ENCODE measurements at regions not wholly inside any gene's neighbourhood (a gene's known extent, or its start where the extent isn't known, plus 50 kb on each side); places are given as distances from the start of the nearest gene placed in this dataset.
A peak's percentile ranks its signal among the peaks of the same experiment; 100 is the strongest.

GRCh38 chr4:95985051-95985450 lies 145.2 kb downstream of the PDHA2 start:
- DNase-seq, result no peak
- intact Hi-C loops (cut with DNase I), result no loop called here

GRCh38 chr4:95985791-95986550 lies 146.1 kb downstream of the PDHA2 start:
- intact Hi-C loops (cut with DNase I), result no loop called here
- no peak for DNase-seq

- no peak for DNase-seq
- intact Hi-C loops (cut with DNase I), result no loop called here
These were observed 148.0 kb downstream of the PDHA2 start for GRCh38 chr4:95987851-95988250.

GRCh38 chr4:95998311-95998710 lies 158.4 kb downstream of the PDHA2 start:
- no peak for DNase-seq
- intact Hi-C loops (cut with DNase I), result no loop called here

- intact Hi-C loops (cut with DNase I), result no loop called here
- peak in 7 of 42 donors; percentile 18 to 46 (median 31) for DNase-seq
These were observed 164.3 kb downstream of the PDHA2 start for GRCh38 chr4:96003951-96004740.

GRCh38 chr4:96009427-96010119 lies 169.7 kb downstream of the PDHA2 start:
- no peak for DNase-seq
- intact Hi-C loops (cut with DNase I), result no loop called here

- intact Hi-C loops (cut with DNase I), result no loop called here
- DNase-seq, result no peak
These were observed 172.8 kb downstream of the PDHA2 start for GRCh38 chr4:96012687-96013086.

- intact Hi-C loops (cut with DNase I), result no loop called here
- no peak for DNase-seq
These were observed 176.9 kb downstream of the PDHA2 start for GRCh38 chr4:96016634-96017299.

GRCh38 chr4:96025011-96025410 lies 185.1 kb downstream of the PDHA2 start:
- DNase-seq, result no peak
- intact Hi-C loops (cut with DNase I), result loop anchor here (10.0 kb wide), 1 partner anchor 860 kb away; no protein-coding TSS in a partner anchor

- intact Hi-C loops (cut with DNase I), result no loop called here
- DNase-seq, result peak in 10 of 42 donors; percentile 7 to 76 (median 40)
These were observed 195.8 kb downstream of the PDHA2 start for GRCh38 chr4:96035727-96036126.

GRCh38 chr4:96036781-96037180 lies 196.9 kb downstream of the PDHA2 start:
- no peak for DNase-seq
- intact Hi-C loops (cut with DNase I), result no loop called here

GRCh38 chr4:96037705-96038104 lies 197.8 kb downstream of the PDHA2 start:
- intact Hi-C loops (cut with DNase I), result no loop called here
- no peak for DNase-seq

GRCh38 chr4:96039217-96039616 lies 199.3 kb downstream of the PDHA2 start:
- no peak for DNase-seq
- intact Hi-C loops (cut with DNase I), result no loop called here

GRCh38 chr4:96039803-96040436 lies 200.0 kb downstream of the PDHA2 start:
- DNase-seq, result no peak
- intact Hi-C loops (cut with DNase I), result no loop called here

- intact Hi-C loops (cut with DNase I), result no loop called here
- no peak for DNase-seq
These were observed 205.1 kb downstream of the PDHA2 start for GRCh38 chr4:96044971-96045370.

GRCh38 chr4:96052827-96053226 lies 212.9 kb downstream of the PDHA2 start:
- intact Hi-C loops (cut with DNase I), result no loop called here
- DNase-seq, result no peak

- intact Hi-C loops (cut with DNase I), result no loop called here
- DNase-seq, result no peak
These were observed 216.5 kb downstream of the PDHA2 start for GRCh38 chr4:96056346-96056934.

GRCh38 chr4:96063639-96064038 lies 223.7 kb downstream of the PDHA2 start:
- DNase-seq, result no peak
- intact Hi-C loops (cut with DNase I), result no loop called here

- intact Hi-C loops (cut with DNase I), result no loop called here
These were observed 233.6 kb downstream of the PDHA2 start for GRCh38 chr4:96073461-96073860.

More at GRCh38 chr4:96073461-96073860, 233.6 kb downstream of the PDHA2 start:
- no peak for DNase-seq
